Fibroblast of upper back skin (primary cell): ENCODE measurements at regions not wholly inside any gene's neighbourhood (a gene's known extent, or its start where the extent isn't known, plus 50 kb on each side); places are given as distances from the start of the nearest gene placed in this dataset.
"Not testable (repeated sequence)": the region's sequence is repeated elsewhere in the genome, so short reads cannot be mapped to it uniquely, and the experiment has no call there.

Source experiments
- DNase-seq: peaks from one replicate; pipeline ENCODE4 v3.0.0-alpha.2; 2013

DNA sequence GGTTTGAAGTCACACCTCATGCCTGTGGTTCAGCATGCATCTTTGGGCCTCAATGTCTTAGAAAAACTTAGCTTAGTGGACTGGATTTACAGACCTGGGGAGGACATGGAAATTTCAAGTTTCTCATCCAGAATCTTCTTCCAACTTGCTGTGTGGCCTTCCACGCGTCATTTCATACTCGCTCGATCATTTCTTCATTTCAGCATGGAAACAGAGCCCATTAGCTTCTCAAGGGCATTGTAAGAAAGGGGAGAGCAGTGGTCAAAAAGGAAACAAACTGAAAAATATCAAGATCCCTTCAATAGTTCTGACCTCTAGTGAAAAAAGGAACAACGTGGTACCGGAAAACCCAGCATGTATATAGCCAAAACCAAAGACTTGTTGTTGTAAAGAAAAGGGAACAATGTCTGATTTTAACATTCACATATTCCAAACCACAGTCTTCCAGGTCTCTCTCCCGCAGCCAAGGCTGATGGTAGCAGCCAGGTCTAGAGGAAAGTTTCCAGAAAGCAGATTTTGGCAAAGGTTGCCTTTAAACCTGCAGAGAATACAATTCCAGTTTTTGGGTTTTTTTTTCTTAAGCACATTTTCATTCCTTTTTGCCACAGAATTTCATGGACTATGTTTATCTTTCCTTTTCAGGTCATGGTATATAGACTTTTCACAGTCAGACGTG lies 97.0 kb upstream of the CDC42BPA start:
- peak; percentile 45 for DNase-seq

DNA sequence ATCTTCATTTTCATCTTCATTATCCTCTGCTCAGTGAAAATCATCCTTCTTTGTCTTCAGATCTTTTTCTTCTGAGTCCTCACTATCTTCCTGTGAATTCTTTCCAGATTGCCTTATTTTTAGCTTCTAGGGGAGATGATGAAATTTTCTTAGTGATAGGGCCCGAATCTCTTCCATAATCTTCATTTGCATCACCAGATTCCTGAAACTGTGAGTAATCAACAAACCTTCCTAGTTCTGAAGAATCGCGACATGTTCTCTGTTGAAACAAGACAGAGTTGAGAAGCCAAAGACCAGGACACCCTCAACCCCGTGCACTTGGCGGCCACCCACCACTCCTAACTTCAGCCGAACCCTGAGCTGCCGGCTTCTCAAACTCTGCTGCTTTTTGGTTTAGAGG lies 92.8 kb upstream of the CDC42BPA start:
- DNase-seq: no peak

DNA sequence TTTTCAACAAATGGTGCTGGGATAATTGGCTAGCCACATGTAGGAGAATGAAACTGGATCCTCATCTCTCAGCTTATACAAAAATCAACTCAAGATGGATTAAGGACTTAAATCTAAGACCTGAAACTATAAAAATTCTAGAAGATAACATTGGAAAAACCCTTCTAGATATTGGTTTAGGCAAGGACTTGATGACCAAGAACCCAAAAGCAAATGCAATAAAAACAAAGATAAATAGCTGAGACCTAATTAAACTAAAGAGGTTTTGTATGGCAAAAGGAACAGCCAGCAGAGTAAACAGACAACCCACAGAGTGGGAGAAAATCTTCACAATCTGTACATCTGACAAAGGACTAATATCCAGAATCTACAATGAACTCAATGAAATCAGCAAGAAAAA lies 88.0 kb upstream of the CDC42BPA start:
- DNase-seq: not testable (repeated sequence)

DNA sequence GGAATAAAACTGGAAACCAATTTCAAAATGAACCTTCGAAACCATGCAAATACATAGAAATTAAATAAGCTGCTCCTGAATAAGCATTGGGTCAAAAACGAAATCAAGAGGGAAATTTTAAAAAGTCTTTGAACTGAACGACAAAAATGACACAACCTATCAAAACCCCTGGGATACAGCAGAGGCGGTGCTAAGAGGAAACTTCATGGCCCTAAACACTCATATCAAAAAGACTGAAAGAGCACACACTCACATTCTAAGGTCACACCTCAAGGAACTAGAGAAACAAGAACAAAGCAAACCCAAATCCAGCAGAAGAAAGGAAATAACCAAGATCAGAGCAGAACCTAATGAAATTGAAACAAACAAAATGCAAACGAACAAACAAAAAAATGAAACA lies 85.2 kb upstream of the CDC42BPA start:
- DNase-seq: no peak

DNA sequence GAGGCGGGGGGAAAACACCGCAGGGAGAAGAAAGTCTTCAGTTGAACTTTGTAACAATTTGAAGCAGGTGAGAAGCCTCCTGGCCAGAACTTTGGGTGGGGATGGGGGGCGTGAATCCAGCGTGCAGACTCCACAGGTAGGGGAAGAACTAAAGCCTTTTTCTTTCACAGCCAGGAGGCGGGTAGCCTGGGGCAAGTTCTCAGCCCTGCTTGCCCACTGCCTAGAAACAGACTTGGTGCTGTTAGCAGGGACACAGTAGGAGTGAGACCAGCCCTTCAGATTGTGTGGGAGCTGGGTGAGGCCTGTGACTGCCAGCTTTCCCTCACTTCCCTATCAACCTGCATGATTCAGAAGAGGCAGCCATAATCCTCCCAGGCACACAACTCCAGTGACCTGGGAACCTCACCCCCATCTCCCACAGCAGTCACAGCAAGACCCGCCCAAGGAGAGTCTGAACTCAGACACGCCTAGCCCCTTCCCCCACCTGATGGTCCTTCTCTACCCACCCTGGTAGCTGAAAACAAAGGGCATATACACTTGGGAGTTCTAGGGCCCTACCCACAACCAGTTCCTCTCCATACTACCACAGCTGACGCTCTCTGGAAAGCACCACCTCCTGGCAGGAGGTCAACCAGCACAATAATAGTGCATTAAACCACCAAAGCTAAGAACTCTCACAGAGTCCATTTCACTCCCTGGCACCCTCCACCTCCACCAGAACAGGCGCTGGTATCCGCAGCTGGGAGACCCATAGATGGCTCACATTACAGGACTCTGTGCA lies 83.5 kb upstream of the CDC42BPA start:
- DNase-seq: no peak

DNA sequence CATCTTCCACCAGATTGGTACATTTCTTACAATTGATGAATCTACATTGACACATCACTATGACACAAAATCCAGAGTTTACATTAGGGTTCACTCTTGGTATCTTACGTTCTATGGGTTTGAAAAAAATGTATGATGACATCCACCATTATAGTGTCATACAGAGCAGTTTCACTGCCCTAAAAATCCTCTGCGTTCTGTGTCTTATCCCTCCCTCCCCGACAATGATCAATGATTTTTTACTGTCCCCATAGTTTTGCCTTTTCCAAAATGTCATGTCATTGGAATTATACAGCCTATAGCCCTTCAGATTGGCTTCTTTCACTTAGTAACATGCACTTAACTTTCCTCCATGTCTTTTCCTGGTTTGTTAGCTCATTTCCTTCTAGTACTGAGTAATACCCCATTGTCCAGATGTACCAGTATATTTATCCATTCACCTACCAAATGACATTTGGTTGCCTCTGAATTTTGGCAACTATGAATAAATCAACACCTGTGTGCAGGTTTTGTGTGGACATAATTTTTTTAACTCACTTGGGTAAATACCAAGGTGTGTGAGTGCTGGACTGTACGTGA lies 80.9 kb upstream of the CDC42BPA start:
- DNase-seq: no peak

DNA sequence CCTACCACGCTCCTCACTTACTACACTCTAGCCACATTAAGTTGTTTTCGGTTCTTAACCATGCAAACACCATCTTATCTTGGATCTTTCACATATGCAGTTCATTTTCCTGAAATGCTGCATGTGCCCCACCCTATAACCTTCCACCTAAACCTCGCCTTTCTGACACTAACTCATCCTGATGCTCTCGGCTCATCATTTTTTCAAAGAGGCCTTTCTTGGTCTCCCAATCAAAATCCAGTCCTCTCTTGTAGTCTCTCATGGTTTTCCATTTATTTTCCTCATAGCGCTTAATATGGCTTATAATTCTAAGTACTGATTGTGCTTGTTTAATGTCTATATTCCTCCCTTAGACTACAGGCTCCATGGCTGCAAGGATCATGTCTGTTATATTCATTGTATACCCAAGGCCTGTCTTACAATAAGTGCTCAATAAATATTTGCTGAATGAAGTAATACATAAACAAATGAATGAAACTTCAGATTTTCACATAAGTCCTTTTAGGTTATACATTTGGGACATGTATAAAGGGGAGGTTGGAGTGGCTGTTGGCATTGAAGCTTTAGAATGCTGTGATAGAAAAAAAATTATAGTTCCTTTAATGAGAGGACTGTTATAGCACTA lies 79.2 kb upstream of the CDC42BPA start:
- no peak for DNase-seq

DNA sequence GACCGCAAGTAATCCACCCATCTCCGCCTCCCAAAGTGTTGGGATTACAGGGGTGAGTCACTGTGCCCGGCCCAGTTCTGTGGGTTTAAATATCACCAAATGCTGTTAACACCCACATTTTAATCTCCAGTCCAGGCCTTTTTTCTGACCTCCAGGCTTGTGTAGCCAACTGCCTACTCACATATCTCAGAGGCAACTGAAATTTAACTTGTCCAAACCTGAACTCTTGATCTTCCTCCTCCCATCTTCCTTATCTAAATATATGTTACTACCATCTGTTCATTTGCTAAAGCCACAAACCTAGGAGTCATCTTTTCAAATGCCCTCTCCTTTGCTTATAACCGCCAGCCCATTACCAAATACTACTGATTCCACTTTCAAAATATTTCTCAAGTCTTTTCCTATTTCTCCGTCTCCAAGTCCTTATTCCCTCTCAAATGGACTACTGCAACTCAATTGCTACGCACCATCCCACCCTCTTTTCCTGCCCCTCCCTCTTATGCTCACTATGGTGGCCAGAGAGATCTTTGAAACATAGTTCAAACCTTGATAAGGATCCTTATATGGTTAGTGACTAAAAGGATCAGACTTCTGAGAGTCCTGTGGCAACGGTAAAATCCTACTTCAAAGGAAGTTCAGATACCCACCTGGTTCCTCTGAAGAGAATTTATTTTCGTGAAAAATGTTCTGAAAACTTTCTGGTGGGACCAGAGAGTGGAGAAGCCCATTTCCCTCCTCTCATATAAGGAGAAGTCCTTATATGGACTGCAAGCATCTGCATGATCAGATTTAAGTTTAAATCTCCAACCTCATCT lies 78.5 kb upstream of the CDC42BPA start:
- DNase-seq: no peak

DNA sequence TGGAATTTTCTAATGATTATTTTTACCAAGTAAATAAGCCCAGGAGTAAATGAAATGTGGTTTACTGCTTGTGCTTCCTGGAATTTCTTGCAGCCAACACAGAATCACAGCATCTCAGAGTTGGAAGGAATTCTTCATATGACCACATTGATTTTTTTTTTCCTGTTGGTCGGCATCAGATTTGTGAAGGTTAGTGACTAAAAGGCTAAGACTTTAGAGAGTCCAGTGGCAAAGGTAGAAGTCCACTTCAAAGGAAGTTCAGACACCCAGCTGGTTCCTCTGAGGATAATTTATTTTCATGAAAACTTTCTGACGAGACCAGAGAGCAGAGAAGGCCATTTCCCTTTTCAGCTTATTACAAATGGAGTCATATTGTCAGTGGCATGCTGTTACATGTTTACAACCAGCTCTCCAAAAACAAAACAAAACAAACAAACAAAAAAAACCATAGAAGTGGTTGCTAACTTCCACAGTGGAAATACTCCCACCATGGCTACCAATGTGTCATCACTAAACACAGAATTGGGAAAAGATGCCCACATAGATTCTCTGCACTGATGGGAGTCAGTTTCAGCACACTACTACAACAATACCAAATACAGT lies 77.2 kb upstream of the CDC42BPA start:
- DNase-seq: peak; percentile 53

DNA sequence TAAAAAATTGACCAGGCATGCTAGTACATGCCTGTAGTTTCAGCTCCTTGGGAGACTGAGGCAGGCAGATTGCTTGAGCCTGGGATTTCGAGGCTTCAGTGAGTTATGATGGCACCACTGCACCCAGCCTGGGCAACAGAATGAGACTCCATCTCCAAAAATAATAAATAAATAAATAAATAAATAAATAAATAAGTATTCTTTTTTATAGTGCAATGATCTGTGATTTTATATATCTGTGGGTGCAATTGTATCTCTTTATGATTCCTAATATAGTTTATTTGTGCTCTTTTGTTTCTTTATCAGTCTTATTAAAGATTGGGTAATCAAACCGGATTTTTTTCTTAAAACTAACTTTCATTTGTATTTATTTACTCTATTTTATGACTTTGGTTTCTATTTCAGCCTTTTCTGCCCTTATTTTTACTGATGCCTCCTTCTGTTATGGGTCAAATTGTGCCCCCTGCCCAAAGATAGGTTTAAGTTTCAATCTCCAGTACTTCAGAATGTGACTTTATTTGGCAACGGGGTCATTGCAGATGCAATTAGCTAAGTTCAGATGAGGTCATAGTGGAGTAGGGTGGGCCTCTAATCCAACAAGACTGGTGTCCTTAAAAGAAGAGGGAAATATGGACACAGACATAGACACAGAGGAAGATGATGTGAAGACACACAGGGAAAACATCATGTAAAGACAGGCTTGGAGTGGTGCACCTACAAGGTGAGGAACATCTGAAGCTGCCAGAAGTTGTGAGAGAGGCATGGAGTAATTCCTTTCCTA lies 74.9 kb upstream of the CDC42BPA start:
- no peak for DNase-seq

DNA sequence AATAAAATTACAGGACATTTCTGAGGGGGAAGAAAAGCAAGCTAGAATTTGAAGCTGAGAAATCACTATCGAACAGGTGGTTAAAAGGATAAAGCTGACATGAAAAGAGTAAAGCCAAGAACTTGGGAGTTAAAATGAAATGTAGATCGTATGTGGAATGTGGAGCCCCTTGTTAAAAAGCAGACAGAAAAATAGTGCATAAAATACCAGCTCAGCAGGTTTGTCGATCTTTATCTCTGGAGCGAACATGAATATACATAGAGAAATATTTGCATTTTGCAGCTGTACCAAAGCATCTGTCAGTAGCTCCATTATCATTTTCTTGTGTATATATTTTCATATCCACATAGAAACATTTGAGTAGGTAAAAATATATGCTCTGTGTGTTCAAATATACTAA lies 73.6 kb upstream of the CDC42BPA start:
- no peak for DNase-seq

DNA sequence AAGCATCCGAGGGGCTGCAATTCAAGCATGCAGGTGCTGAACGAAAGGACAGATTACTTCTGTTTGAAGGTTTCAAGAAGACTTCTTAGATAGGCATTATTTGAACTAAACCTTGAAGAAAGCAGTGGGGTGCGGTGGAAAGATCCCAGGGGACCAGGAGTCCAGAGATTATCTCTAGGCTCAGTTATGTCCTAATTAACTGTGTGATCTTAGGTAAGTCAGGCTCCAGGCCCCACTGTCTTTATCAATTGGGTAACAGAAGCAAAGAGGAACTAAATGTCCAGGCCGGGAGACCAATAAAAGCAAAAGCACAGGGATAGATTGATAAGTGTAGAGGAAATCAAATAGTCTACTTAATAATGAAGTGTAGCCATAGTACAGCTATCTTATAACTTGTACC lies 72.9 kb upstream of the CDC42BPA start:
- no peak for DNase-seq

DNA sequence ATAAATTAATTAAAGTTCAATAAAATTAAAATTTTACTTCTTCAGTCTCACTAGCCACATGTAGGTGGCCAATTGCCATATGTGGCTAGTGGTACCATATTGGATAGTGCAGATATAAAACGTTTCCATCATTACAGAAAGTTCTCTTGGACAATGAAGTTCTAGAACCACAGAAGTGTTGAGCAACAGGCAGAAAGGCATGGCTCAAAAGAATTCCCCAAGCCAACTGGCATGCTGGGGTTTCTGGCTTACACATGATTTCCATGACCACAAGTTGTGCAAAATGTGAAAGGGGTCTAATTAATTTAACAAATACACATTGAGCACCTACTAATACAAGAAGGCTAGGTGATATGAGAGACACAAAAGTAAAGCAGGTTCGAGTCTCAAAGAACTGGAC lies 72.2 kb upstream of the CDC42BPA start:
- DNase-seq: no peak

DNA sequence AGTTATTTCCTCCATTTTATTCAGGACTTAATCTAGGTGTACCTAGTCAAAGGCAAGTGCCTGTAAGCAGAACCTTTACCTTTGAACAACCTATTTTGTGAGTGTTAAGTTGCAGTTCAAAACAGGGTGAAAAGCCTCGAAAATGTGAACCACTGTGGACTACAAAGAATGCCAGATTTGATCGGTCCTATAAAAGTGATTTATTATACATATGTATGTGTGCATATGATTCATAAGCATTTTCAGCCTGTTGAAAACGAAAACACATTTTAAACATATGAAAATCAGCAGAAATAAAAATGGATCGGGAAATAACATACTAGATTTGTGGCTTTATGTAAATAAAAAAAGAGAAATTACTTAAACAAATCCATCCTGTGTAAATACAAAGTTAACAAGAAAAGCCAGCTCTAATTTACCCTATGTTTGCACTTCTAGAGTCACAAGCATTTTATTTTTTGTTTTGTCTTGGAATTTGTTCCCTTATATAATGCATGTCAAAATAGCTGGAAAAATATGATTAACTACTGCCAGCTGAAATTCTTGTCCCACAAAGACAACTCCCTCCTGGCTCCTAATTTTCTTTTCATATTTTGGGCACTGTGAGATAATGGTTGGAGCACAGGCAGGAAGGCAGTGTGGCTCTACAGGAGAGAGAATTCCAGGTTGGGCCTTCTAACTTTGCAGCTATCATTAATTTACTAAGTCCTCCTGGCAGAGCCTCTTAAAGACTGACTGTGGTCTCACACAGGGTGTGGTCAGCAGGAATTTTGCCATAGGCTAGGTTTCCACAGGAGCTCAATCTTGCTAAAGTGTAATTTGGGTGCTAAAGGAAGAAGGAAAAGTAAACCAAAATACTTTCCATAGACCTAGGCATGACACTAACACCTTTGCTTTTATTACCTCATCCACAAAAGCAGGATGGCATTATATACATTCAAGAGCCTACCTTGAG lies 70.2 kb upstream of the CDC42BPA start:
- peak; percentile 4 for DNase-seq

DNA sequence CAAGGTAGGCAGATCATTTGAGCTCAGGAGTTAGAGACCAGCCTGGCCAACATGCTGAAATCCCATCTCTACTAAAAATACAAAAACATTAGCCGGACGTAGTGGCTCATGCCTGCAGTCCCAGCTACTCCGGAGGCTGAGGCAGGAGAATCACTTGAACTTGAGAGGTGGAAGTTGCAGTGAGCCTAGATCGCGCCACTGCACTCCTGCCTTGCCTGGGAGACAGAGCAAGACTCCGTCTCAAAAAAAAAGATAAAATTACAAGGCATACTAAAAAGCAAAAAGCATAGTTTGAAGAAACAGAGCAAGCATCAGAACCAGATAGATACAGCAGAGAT lies 61.2 kb upstream of the CDC42BPA start:
- DNase-seq: no peak

DNA sequence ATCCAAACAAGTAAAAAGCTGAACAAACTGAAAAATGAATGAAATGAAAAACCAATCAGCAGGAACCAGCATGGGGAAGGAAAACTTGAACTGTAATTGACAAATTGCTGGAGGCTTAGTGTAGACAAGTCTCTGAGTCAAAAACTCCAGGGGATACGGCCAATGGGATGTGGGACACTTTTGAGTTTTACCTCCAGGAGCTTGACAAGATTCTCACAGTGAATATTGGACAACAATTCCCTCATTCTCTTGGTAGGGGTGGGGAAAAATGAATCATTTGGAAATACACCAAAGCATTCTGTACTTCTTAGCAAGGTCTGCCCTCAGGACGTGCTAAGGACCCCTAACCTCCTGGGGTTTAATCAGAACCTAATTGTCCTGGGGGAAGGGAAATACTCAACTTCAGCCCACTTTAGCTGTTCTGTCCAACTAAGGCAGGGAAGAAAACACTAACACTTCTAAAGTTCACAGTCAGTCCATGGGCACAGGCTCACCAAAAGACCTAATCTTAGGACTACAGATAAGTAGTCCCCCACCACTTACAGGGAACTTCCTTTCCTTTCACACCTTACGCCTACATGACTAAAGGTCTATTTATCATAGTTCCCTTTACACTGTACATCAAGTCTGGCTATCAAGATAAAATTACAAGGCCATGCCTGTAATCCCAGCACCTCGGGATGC lies 60.7 kb upstream of the CDC42BPA start:
- DNase-seq: peak; percentile 59

DNA sequence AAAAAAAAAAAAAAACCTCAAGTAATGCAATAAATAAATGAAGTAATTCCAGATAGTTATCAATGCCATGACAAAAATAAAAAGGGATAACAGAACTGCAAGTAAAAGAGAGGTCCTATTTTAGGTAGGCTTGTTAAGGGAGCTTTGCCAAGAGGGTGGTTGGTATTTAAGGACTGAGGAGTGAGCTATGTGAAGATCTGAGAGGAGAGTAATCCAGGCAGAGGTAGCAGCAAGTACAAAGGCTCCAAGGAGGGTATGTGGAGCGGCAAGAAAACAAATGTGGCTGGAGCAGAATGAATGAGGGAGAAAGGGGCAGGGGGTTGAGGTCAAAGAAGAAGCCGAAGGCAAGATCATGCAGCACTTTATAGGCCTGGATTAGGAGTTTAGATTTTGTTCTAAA lies 59.9 kb upstream of the CDC42BPA start:
- no peak for DNase-seq

DNA sequence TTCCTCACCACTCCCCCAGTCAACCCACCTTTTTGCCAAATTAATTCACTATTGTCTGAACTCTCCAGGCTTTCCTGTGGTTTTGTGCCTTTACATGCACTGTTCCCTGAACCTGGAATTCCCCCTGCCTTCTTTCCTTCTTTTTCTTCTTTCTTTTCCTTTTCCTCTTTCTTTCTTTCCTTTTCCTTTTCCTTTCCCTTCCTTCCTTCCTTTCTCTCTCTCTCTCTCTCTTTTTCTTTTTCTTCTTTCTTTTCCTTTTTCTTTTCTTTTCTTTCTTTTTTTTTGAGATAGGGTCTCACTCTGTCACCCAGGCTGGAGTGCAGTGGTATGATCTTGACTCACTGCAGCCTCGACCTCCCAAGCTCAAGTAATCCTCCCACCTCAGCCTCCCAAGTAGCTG lies 56.6 kb upstream of the CDC42BPA start:
- no peak for DNase-seq

DNA sequence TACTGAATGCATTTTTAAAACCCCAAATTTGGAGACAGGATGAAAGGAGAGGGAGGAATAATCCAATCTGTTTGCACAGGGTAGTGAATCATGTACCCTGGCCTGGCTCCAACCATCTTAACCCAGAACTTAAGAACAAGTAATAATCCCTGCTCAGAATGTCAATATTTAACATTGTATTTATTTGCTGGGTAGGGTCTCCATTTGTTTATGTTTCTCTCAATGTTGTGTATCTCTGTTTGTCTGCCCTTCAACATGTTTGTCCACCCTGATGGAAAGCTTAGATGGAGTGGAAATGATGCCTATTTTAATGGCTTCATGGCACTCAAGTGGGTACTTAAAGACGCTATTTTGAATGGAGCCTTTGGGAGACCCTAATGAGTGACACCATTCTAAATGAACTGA lies 54.4 kb upstream of the CDC42BPA start:
- DNase-seq: peak; percentile 52
